Omental fat pad (tissue), 3 donors: ENCODE measurements at regions not wholly inside any gene's neighbourhood (a gene's known extent, or its start where the extent isn't known, plus 50 kb on each side); places are given as distances from the start of the nearest gene placed in this dataset.

ENCODE experiments used
- ATAC-seq: fragments of 150-250 bp; one replicate; pipeline ENCODE4 v1.9.1; 2016; ENCODE audit warnings: mild to moderate bottlenecking, moderate library complexity; ENCODE audit not compliant: low FRiP score
- DNase-seq: peaks from one replicate; pipeline ENCODE4 v3.0.0-alpha.2; 2019; ENCODE audit warnings: low spot score
- TF ChIP-seq, protein P1 (sequence below), 3 donors: fragments of 450-650 bp; IDR thresholded peaks; one replicate each; pipeline ENCODE4 v1.5.1; 2016 to 2017; ENCODE audit warnings: antibody characterized with exemption in 3 of 3, mild to moderate bottlenecking in 3 of 3, moderate library complexity in 2 of 3

DNA sequence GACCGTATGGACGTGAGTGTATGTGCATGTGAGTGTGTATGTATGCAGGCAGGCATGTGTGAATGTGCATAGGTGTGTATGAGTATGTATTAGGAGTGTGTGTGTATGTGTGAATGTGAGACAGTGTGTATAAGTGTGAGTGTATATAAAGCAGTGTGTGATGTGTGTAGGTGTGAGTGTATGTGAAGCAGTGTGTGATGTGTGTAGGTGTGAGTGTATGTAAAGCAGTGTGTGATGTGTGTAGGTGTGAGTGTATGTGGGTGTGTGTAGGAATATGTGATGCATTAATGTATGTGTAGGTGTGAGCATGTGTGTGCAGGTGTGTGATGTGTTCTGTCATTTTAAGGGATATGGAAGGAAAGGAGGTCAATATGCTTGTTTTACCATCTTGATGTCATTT is 215.5 kb downstream of the GADD45G start:
- ATAC-seq (no peak), DNase-seq (no peak)
- TF ChIP-seq, protein P1, sequence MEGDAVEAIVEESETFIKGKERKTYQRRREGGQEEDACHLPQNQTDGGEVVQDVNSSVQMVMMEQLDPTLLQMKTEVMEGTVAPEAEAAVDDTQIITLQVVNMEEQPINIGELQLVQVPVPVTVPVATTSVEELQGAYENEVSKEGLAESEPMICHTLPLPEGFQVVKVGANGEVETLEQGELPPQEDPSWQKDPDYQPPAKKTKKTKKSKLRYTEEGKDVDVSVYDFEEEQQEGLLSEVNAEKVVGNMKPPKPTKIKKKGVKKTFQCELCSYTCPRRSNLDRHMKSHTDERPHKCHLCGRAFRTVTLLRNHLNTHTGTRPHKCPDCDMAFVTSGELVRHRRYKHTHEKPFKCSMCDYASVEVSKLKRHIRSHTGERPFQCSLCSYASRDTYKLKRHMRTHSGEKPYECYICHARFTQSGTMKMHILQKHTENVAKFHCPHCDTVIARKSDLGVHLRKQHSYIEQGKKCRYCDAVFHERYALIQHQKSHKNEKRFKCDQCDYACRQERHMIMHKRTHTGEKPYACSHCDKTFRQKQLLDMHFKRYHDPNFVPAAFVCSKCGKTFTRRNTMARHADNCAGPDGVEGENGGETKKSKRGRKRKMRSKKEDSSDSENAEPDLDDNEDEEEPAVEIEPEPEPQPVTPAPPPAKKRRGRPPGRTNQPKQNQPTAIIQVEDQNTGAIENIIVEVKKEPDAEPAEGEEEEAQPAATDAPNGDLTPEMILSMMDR (IDR thresholded peaks at IDR 0.05): no peak

DNA sequence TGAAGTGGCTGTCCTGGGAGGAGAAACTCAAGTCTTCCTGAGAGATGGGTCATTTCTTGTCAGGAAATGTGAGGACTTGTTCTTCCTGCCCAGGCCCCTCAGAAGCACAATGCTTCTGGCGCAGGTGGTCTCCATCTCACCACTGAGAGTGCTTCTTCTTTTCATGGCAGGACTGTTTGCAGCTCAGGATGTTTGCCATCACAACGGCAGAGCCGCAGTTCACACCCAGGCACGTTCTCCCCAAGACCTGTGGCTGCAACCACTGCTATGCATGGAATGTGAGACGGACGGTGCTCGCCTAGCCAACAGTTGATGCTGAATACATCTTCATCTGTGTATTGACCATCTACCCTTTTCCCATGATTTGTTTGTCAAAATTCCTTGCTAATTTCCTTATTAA is 216.3 kb downstream of the GADD45G start:
- ATAC-seq (no peak), DNase-seq (no peak)
- TF ChIP-seq, protein P1 (IDR thresholded peaks at IDR 0.05): no peak

DNA sequence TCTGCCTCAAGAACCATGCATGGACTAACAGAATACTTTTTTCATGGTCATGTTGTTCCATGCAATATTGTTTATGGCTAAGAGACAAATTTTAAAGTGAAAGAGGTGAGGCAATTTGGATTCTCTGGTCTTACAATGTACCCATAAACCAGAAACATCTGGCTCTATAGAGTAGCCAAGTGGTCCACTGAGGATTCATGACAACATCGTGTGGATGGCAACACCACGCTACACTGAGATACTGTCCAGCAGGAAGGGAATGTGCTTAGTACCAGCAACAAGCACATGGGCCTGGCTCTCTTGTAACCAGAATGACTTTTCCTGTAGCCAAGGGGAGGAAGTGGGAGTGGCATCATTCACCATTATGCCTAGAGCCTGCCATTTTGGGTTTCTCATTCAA is 218.2 kb downstream of the GADD45G start:
- TF ChIP-seq, protein P1 (IDR thresholded peaks at IDR 0.05): no peak
- DNase-seq: no peak

DNA sequence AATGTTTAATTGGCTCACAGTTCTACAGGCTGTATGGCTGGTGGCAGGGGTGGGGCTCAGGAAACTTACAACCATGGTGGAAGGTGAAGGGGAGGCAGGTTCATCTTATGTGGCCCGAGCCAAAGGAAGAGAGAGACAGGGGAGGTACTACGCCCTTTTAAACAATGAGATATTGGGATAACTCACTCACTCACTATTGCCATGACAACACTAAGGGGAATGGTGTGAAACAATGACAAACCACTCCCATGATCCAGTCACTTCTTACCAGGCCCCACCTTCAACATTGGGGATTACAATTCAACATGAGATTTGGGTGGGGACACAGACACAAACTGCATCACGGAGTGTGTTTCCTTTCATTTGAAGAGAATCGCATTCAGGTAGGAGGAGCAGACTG is 220.9 kb downstream of the GADD45G start:
- ATAC-seq: no peak

More for the DNA sequence above, 218.2 kb downstream of the GADD45G start:
- no peak for ATAC-seq

DNA sequence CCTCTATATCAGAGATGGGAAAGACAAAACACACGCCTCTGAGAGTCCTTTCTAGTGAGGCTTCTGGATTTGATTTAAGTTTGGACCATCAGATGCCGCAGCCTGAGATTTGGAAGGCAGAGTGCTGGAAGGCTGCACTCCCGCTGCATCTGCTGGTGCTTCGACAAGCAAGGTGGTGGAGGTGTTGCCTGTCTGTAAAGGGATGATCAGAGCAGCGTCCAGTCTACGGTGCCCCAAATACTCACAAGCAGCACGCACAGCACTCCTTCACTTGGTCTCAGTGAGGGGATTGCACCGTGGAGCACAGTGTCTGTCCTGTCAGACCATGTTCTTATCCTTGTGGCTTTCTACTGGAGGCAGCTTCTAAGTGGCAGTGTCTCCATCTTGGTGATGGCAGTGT is 221.4 kb downstream of the GADD45G start:
- ATAC-seq (no peak), DNase-seq (no peak)
- TF ChIP-seq, protein P1 (IDR thresholded peaks at IDR 0.05): no peak

More for the DNA sequence above, 220.9 kb downstream of the GADD45G start:
- TF ChIP-seq, protein P1 (IDR thresholded peaks at IDR 0.05): no peak
- DNase-seq: no peak

DNA sequence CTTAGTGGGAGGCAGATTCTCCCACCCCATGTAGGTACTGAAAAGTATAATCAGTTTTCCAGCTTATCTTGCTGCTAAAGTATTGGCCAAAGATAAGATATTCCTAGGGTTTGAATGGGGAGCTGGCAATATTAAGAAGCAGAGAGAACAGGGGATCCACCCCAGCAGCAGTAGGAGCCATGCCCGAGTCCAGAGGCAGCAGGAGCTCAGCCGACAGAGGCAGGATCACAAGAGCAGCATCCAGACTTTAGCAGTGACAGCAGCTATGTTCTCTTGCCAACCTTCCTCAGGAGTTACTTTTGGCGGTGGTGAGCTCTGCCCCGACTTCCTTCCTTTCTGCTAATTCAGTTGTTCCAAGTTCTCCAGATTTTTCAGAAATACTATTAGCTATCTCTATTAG is 224.5 kb downstream of the GADD45G start:
- ATAC-seq (no peak), DNase-seq (no peak)
- TF ChIP-seq, protein P1 (IDR thresholded peaks at IDR 0.05): no peak

DNA sequence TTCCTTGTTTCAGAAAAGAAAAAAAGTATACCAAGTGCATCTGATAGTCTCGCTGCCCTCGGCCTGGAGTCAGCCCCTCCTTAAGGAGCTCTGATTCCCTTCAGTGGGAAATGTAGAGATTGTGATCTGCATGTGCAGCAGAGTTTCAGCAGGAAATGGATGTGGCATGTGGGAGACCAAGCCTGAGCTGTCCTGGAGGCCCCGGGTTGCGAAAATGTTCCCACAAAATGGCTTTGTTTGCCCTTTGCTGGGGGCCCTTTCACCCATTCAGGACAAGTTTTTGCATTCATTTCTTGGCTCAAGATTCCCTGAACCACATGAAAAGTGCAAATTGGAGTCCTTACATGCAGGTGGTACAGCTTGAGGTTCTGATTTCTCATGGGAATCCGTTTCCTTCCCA is 230.9 kb downstream of the GADD45G start:
- no peak for DNase-seq
- ATAC-seq: no peak
- TF ChIP-seq, protein P1 (IDR thresholded peaks at IDR 0.05): no peak
